HepG2 (cell line): ENCODE measurements at regions not wholly inside any gene's neighbourhood (a gene's known extent, or its start where the extent isn't known, plus 50 kb on each side); places are given as distances from the start of the nearest gene placed in this dataset.

Experiments
- ATAC-seq: fragments of 200-7000 bp; cut with Tn5 transposase; 3 replicates; pipeline ENCODE4 v1.9.1; 2020; ENCODE audit warnings: mild to moderate bottlenecking, moderate library complexity
- BruUV-seq: library from RNA; stranded (reverse); fragments of 400-500 nt; replicated peaks from 2 replicates; lab custom pipeline; 2021; lab: Mats Ljungman, UMichigan
- CTCF ChIA-PET: fragments of 300-600 bp; formaldehyde crosslinking; extraction: SDS; loops from one replicate; lab custom pipeline; 2021; ENCODE audit warnings: low total read pairs, inconsistent platforms, low intra/inter-chr PET ratio; lab: Yijun Ruan, JAX
- POLR2A ChIA-PET: fragments of 350-600 bp; sonication (Branson Sonifier 250); formaldehyde crosslinking; loops from one replicate; lab custom pipeline; 2020; ENCODE audit warnings: antibody characterized with exemption, inconsistent platforms; lab: Yijun Ruan, JAX
- DNase-seq: peaks from one replicate; pipeline ENCODE4 v3.0.0-alpha.2; 2015; ENCODE audit warnings: low spot score
- FAIRE-seq: peaks from 3 replicates; lab custom pipeline; 2011; peaks lifted over from hg19 to GRCh38; lab: Jason Lieb, UNC
- H2AFZ ChIP-seq: one replicate; pipeline ENCODE4 v1.6.1; 2011; ENCODE audit warnings: low read length, inconsistent platforms
- H3K27ac ChIP-seq: fragments of 300-600 bp; 3 replicates; pipeline ENCODE4 v1.8.0; 2011; ENCODE audit warnings: mixed run types, mild to moderate bottlenecking, mixed read lengths, low read length, inconsistent platforms; ENCODE audit not compliant: insufficient read depth; ENCODE audit errors: extremely low read length
- H3K27me3 ChIP-seq, 2 experiments: fragments of 200-600 bp in 1 of 2; 2 replicates in 1 of 2; 3 replicates in 1 of 2; pipeline versions ENCODE4 v1.6.0 to v1.8.0; 2011; ENCODE audit warnings: low read length in 2 of 2, mild to moderate bottlenecking in 2 of 2, moderate library complexity in 2 of 2, inconsistent platforms in 1 of 2; ENCODE audit not compliant: insufficient read depth in 2 of 2, control insufficient read depth in 1 of 2
- H3K36me3 ChIP-seq, 2 experiments: fragments of 200-600 bp in 1 of 2; replicated peaks in 1 of 2; 2 replicates in 1 of 2; 3 replicates in 1 of 2; pipeline versions ENCODE4 v1.5.1 to v1.8.0; 2011; ENCODE audit warnings: low read length in 2 of 2, inconsistent platforms in 1 of 2; ENCODE audit not compliant: insufficient read depth in 2 of 2, control insufficient read depth in 1 of 2
- H3K4me1 ChIP-seq: 2 replicates; pipeline ENCODE4 v1.5.1; 2012; ENCODE audit warnings: low read length, inconsistent platforms; ENCODE audit not compliant: insufficient read depth
- H3K4me2 ChIP-seq: 2 replicates; pipeline ENCODE4 v1.6.0; 2011; ENCODE audit warnings: low read depth, low read length, inconsistent platforms
- H3K4me3 ChIP-seq, 3 experiments: fragments of 200-600 bp in 1 of 3; sonication (generic), shearing (Covaris generic) in 1 of 3; replicated peaks in 1 of 3; 2 replicates each; pipeline ENCODE4 v1.5.1; 2011 to 2016; ENCODE audit warnings: low read length in 3 of 3, inconsistent platforms in 2 of 3, low read depth in 2 of 3, mild to moderate bottlenecking in 2 of 3, control low read depth in 1 of 3, mixed read lengths in 1 of 3; ENCODE audit not compliant: insufficient read depth in 1 of 3
- H3K79me2 ChIP-seq: one replicate; pipeline ENCODE4 v1.6.1; 2011; ENCODE audit warnings: low read length, inconsistent platforms; ENCODE audit not compliant: insufficient read depth
- H3K9ac ChIP-seq: 2 replicates; pipeline ENCODE4 v1.6.0; 2011; ENCODE audit warnings: mild to moderate bottlenecking, low read depth, low read length, inconsistent platforms; ENCODE audit not compliant: insufficient read depth
- H3K9me3 ChIP-seq: 2 replicates; pipeline ENCODE4 v1.5.1; 2012; ENCODE audit warnings: mild to moderate bottlenecking, low read length
- H4K20me1 ChIP-seq: 2 replicates; pipeline ENCODE4 v1.6.0; 2011; ENCODE audit warnings: inconsistent platforms, mild to moderate bottlenecking, low read length, moderate library complexity; ENCODE audit not compliant: insufficient read depth
- E2F1 ChIP-seq: sonication (generic); formaldehyde crosslinking; IDR thresholded peaks from 2 replicates; pipeline ENCODE4 v1.5.0; 2020; ENCODE audit warnings: missing genetic modification reagents
- RBFOX2 ChIP-seq: fragments of 200-400 bp; formaldehyde crosslinking; IDR thresholded peaks from 2 replicates; pipeline ENCODE4 v1.6.1; 2017; ENCODE audit warnings: low read depth, mild to moderate bottlenecking, low read length
- RFX3 ChIP-seq: IDR thresholded peaks from 2 replicates; pipeline ENCODE4 v1.6.1; 2016; ENCODE audit warnings: missing biosample characterization, missing genetic modification reagents
- RFX5 ChIP-seq: IDR thresholded peaks from 2 replicates; pipeline ENCODE4 v1.6.1; 2011; ENCODE audit warnings: low read depth, low read length, improper control_type of control experiment
- TFDP2 ChIP-seq: sonication (generic); formaldehyde crosslinking; IDR thresholded peaks from 2 replicates; pipeline ENCODE4 v1.4.0; 2020; ENCODE audit warnings: missing genetic modification reagents
- ZNF225 ChIP-seq: sonication (generic); formaldehyde crosslinking; IDR thresholded peaks from 2 replicates; pipeline ENCODE4 v1.4.0; 2020; ENCODE audit warnings: mild to moderate bottlenecking, missing genetic modification reagents
- ZNF788 ChIP-seq: sonication (generic); formaldehyde crosslinking; IDR thresholded peaks from 2 replicates; pipeline ENCODE4 v1.5.0; 2020; ENCODE audit warnings: mild to moderate bottlenecking, missing genetic modification reagents, borderline replicate concordance
- WGBS: methylation state at CpG from one replicate; pipeline ENCODE4 v1.1.6; 2017; ENCODE audit warnings: low lambda C conversion rate; 5-methylcytosine and 5-hydroxymethylcytosine counted together
- in situ Hi-C: cut with HindIII; loops from 2 replicates; pipeline ENCODE4 v1.10.0; 2017; ENCODE audit warnings: low pct_unique_long_range_greater_than_20kb; ENCODE audit not compliant: extremely low pct_ligation_motif_present
- intact Hi-C: fragments of 100-400 bp; cut with micrococcal nuclease; formaldehyde crosslinking; loops from one replicate; pipeline ENCODE4 v1.10.0; 2022; ENCODE audit not compliant: unreplicated experiment

DNA sequence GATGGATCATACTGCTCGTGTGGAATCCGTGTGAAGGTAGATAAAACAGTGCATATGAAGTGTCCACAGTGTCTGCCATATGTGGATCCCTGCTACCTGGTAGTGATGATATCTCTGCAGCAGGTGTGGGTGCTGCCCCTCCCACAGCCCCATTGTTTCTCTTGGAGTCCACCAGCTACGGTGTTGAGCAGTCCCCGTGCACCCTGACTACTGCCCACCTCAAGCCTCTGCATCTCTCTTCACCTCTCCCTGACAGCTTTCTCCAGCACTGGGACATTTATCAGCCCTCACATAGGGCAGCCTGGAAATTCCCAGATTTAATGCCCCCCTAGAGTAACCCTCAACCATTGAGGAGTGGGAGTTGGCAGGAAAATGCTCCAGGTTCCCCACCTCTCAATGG lies 244.7 kb downstream of the IRF8 start (continued):
- no peak for TF ChIP-seq ZNF788 (CRISPR knock-in tag)
- TF ChIP-seq RFX3: no peak
- no peak for TF ChIP-seq E2F1 (CRISPR knock-in tag)

GRCh38 chr16:86145669-86146068 lies 246.7 kb downstream of the IRF8 start:
- H3K9me3 ChIP-seq: no peaks in the 10 kb centered on the region
- H3K4me1 ChIP-seq: no peaks in the 10 kb centered on the region
- no peak overlapping the region for H2AFZ ChIP-seq
- BruUV-seq: no TSS peak
- no peak for FAIRE-seq
- H3K4me3 ChIP-seq: no peak overlapping the region
- in situ Hi-C loops (no loop called here), intact Hi-C loops (no loop called here)
- no peaks in the 10 kb centered on the region for H3K79me2 ChIP-seq
- no peak overlapping the region for H3K9ac ChIP-seq
- ChIA-PET POLR2A (no interaction called here), CTCF (no interaction called here)
- WGBS: 0% methylated on average over 1 of the region's 1 CpG
- TF ChIP-seq RBFOX2: no peak
- TF ChIP-seq RFX5: no peak
- no peak for TF ChIP-seq ZNF225
- no peak for TF ChIP-seq TFDP2 (CRISPR knock-in tag)
- no peaks in the 10 kb centered on the region for H3K36me3 ChIP-seq
- H3K27ac ChIP-seq: no peak overlapping the region
- H3K4me2 ChIP-seq: no peak overlapping the region
- H4K20me1 ChIP-seq: no peaks in the 10 kb centered on the region; the same call in 1 of the 2 replicates
- no peak for ATAC-seq
- DNase-seq: no peak
- H3K27me3 ChIP-seq: peaks cover 0 to 19% of the 10 kb centered on the region in 2 experiments; a peak in 2 of 5 replicates
